HFF-Myc (cell line): ENCODE measurements at regions not wholly inside any gene's neighbourhood (a gene's known extent, or its start where the extent isn't known, plus 50 kb on each side); places are given as distances from the start of the nearest gene placed in this dataset.

Experiments used
- DNase-seq: peaks from one replicate; pipeline ENCODE4 v3.0.0-alpha.2; 2011; ENCODE audit warnings: low read depth; ENCODE audit errors: extremely low read depth
- H3K4me3 ChIP-seq: replicated peaks from 2 replicates; pipeline ENCODE4 v1.5.1; 2011; ENCODE audit warnings: low read depth, mild to moderate bottlenecking, control low read depth, low read length
- TF ChIP-seq, protein P1 (sequence below): IDR thresholded peaks from 2 replicates; pipeline ENCODE4 v1.5.1; 2012; ENCODE audit warnings: mild to moderate bottlenecking, low read depth, low read length, control low read depth; ENCODE audit errors: missing control alignments

DNA sequence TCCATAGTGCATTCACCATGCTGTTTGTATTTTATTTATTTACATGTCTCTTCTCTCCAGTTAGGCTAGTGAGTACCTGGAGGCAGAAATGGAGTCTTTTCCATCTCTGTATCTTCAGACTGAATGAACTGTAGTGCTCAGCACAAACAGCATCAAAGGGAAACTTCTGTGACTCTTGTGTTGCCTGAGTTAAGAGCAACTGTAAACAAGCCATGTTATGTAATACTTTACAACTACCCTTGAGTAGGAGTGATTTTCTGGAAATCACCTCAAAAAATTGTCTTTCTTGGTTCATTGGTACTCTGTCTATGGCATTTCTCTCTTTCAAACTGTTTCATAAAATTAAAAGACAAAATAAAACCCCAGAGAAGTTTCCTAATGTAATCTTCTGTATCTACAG is 258.3 kb downstream of the CGGBP1 start:
- DNase-seq = no peak
- no peak overlapping the region for H3K4me3 ChIP-seq
- TF ChIP-seq, protein P1, sequence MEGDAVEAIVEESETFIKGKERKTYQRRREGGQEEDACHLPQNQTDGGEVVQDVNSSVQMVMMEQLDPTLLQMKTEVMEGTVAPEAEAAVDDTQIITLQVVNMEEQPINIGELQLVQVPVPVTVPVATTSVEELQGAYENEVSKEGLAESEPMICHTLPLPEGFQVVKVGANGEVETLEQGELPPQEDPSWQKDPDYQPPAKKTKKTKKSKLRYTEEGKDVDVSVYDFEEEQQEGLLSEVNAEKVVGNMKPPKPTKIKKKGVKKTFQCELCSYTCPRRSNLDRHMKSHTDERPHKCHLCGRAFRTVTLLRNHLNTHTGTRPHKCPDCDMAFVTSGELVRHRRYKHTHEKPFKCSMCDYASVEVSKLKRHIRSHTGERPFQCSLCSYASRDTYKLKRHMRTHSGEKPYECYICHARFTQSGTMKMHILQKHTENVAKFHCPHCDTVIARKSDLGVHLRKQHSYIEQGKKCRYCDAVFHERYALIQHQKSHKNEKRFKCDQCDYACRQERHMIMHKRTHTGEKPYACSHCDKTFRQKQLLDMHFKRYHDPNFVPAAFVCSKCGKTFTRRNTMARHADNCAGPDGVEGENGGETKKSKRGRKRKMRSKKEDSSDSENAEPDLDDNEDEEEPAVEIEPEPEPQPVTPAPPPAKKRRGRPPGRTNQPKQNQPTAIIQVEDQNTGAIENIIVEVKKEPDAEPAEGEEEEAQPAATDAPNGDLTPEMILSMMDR = no peak

DNA sequence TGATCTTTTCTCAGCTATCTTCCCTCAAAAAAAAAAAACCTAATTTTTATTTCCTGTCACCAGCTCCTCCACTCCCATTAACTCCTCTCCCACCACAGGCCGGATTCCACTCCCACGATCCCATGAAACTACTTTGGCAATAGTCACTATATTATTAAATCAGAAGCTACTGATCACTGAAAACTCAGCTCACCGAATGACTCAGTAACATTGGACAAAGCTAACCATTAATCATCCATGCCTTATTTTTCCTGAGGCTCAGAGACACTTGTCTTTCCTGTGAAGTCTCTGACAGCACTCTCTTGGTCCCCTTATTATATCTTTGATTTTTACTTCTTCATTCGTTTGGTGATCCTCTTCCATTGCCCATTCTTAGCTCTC is 260.2 kb downstream of the CGGBP1 start:
- TF ChIP-seq, protein P1 = no peak
- H3K4me3 ChIP-seq = no peak overlapping the region
- no peak for DNase-seq

DNA sequence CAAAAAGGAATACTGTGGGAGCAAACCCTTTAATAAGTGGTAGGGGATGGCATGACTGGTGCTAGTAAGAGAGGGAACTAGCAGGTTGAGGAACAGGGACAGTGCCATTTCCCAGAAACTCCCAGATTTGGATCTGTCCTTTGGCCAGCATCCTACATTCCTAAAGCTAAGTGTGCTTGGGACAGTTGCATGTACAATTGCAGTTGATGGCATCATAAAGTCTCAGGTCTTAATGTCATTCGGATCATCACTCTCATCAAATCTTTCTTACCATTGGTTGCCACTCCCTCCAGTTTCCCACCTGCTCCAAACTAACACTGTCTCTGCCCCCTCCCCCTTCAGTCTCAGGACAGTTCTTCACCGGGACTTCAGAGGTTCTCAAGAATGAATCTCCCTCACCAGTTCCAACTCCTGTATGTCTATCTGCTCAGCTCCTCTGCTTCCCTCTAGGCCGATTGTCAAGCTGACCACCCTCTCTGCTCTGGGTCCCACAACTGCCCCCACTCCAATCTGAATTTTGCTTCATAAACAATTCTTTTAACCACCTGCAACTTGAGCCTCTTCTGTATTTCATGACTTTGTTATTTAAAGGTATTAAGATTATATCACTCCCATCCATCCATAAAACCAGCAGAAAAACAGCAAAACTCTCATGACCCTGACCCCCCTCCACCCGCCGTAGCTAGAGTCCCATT is 260.8 kb downstream of the CGGBP1 start:
- no peak overlapping the region for H3K4me3 ChIP-seq
- no peak for DNase-seq
- TF ChIP-seq, protein P1 = no peak

DNA sequence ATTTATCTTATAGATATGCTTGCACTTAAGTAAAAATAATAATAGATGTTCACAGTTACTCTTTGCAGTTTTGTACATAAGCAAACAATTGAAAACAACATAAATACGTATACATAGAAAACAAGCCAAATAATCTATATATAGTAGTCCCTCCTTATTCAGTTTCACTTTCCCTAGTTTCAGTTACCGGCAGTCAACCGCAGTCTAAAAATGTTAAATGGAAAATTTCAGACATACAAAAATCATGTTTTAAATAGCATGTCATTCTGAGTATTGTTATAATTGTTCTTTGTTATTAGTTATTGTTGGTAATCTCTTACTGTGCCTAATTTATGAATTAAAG is 262.0 kb downstream of the CGGBP1 start:
- TF ChIP-seq, protein P1 = no peak
- no peak for DNase-seq
- no peak overlapping the region for H3K4me3 ChIP-seq

DNA sequence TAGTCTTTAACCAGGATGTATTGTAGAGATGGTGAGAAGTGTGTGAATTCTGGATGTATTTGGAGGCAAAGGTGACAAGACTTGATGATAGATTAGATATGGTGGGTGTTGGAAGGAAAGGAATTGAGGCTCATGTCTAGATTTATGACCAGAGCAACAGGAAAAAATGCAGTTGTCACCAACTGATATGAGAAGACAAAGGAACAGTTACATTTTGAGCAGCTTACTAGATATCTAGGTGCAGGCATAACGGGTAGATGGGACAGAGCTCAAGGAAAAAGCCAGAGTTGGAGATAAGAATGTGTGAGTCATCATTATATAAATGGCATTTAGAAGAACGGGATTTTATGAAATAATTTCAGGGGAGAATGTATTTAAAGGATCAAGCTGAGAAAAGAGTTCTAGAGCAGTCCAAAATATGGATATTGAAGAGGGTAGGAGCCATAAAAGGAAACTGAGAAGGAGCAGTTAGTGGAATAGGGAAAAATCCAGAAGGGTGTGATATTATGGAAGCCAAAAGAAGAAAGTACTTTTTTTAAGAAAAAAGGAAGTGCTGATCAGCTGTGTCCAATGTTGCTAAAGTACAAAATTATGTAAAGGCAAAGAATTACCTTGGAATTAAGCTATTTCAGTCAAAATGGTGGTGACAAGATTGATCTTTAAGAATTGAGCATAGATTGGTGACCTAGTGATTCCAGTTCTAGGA is 262.5 kb downstream of the CGGBP1 start:
- TF ChIP-seq, protein P1 = no peak
- DNase-seq = no peak
- H3K4me3 ChIP-seq = no peak overlapping the region

DNA sequence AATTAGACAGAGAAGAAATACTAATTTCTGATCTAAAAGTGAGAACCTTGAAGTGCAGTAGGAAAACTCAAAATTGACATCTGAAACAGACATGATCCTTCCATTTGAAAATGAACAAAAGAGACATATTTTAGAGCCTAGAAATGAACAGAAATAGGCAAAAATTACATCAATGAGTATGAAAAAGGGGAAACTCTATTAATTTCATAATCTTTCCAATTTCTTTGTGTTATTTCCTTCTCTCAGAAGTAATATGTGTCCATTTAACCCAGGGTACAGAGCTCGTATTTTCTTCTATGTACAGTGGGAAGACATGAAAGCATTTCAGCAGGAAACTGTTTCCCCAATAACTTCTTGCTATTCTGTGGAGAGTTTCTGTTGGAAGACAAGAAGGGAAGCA is 263.1 kb downstream of the CGGBP1 start:
- TF ChIP-seq, protein P1 = no peak
- no peak for DNase-seq
- H3K4me3 ChIP-seq = no peak overlapping the region
